AG09309 (cell line): ENCODE measurements at regions not wholly inside any gene's neighbourhood (a gene's known extent, or its start where the extent isn't known, plus 50 kb on each side); places are given as distances from the start of the nearest gene placed in this dataset.

Source experiments
- DNase-seq: peaks from one replicate; pipeline ENCODE4 v3.0.0-alpha.2; 2010; ENCODE audit warnings: low read depth
- H3K4me3 ChIP-seq: 2 replicates; pipeline ENCODE4 v1.5.1; 2011; ENCODE audit warnings: mild to moderate bottlenecking, low read depth, low read length, moderate library complexity; ENCODE audit not compliant: control insufficient read depth
- TF ChIP-seq, protein P1 (sequence below): IDR thresholded peaks from 2 replicates; pipeline ENCODE4 v1.5.1; 2011; ENCODE audit warnings: mild to moderate bottlenecking, low read depth, low read length, inconsistent platforms; ENCODE audit not compliant: insufficient read depth, control insufficient read depth; ENCODE audit errors: missing control alignments

DNA sequence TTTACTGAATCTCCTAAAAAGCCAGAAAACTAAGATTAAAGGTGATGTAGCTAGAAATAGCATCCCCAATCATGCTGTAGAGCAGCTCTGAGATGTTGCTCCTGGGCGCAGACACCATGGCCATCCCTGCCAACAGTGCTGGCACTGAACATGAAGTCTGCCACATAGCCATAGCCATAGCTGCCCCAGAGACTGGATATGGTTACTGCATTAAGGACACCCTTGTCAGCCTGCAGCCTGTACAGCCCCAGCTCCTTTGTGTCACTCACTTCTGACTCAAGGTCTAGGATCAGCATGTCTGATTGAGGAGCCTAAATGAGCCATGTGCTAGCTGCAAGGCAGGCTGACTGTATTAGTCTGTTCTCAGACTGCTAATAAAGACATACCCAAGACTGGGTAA, 284.6 kb downstream of the RPS24 start:
- TF ChIP-seq, protein P1, sequence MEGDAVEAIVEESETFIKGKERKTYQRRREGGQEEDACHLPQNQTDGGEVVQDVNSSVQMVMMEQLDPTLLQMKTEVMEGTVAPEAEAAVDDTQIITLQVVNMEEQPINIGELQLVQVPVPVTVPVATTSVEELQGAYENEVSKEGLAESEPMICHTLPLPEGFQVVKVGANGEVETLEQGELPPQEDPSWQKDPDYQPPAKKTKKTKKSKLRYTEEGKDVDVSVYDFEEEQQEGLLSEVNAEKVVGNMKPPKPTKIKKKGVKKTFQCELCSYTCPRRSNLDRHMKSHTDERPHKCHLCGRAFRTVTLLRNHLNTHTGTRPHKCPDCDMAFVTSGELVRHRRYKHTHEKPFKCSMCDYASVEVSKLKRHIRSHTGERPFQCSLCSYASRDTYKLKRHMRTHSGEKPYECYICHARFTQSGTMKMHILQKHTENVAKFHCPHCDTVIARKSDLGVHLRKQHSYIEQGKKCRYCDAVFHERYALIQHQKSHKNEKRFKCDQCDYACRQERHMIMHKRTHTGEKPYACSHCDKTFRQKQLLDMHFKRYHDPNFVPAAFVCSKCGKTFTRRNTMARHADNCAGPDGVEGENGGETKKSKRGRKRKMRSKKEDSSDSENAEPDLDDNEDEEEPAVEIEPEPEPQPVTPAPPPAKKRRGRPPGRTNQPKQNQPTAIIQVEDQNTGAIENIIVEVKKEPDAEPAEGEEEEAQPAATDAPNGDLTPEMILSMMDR: no peak
- DNase-seq: no peak
- H3K4me3 ChIP-seq: no peak overlapping the region

GRCh38 chr10:78319371-78319770, 285.7 kb downstream of the RPS24 start:
- TF ChIP-seq, protein P1: no peak
- DNase-seq: no peak
- H3K4me3 ChIP-seq: no peak overlapping the region

DNA sequence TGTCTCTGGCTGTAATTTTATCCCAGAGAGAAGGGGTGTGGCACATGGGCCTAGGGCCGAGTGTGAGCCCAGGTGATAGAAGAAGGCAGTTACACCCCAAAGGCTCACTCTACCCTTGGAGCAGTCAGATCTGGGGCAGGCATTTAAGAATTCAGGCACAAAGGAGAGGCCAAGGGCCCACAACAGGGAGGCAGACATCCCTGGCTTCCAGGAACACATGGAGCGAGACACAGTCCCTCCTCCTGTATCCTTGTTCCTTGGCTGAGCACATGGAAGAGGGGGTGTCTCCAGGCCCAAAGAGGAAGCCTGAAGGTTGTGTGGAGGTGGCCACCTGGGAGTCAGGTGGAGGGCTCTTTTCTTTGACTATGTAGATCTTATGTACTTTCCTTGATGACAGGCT, 286.2 kb downstream of the RPS24 start:
- TF ChIP-seq, protein P1: no peak
- no peak for DNase-seq
- H3K4me3 ChIP-seq: no peak overlapping the region

DNA sequence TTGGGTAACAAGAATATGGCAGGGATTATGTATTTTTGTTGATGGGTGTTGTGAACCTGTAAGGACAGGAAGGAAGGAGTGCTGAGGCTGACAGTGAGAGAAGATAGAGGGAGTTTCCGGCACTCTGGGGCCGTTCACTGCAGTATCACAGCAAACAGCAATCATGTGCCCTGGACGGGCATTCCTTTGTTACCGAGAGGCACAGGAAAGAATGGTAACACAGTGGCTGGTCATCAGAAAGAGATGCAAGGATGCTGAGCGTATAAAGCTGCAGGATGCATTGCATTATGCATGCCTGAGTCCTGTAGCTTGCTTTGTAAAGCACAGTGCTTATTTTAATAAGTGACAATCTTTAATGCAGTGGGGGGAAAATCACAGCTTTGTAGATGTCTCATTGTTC, 286.8 kb downstream of the RPS24 start:
- H3K4me3 ChIP-seq: no peak overlapping the region
- DNase-seq: no peak
- TF ChIP-seq, protein P1: no peak

DNA sequence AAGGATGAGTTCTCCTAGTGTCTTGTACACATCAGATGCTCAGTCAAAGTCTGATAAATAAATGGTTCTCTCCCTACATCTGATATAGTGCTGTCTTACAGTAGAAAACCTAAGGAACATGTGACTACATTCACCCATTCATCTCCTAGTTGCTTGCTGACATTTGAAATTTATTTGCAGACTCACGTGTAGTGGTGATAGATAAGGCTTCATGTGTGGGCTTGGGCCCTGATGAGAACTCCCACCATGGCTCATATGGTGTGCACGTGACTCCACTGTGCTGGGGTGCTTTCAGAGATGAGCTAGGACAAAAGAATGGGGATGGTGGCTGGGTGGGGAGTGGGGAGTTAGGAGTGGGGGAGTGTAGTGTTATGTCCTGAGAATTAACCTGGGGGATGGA, 287.3 kb downstream of the RPS24 start:
- TF ChIP-seq, protein P1: no peak
- DNase-seq: no peak
- H3K4me3 ChIP-seq: no peak overlapping the region

- DNase-seq: no peak
- no peak overlapping the region for H3K4me3 ChIP-seq
- TF ChIP-seq, protein P1: no peak
Measured at GRCh38 chr10:78321500-78321899, 287.8 kb downstream of the RPS24 start.

DNA sequence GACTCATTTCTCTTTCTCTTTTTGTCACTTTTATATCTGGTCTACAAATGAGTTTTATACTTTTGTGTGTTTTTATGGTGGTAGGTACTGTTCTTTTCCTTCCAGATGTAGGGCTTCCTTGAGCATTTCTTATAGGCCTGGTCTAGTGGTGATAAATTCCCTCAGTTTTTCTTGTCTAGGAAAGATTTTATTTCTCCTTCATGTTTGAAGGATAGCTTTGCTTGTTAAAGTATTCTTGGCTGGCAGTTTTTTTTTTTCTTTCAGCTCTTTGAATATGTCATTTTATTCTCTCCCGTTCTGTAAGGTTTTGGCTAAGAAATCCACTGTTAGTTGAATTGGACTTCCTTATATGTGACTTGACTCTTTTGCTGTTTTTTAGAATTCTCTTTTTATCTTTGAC, 292.7 kb downstream of the RPS24 start:
- no peak overlapping the region for H3K4me3 ChIP-seq
- TF ChIP-seq, protein P1: no peak
- no peak for DNase-seq
